AG10803 (cell line): ENCODE measurements at regions not wholly inside any gene's neighbourhood (a gene's known extent, or its start where the extent isn't known, plus 50 kb on each side); places are given as distances from the start of the nearest gene placed in this dataset.

Experiments used
- DNase-seq: peaks from one replicate; pipeline ENCODE4 v3.0.0; 2010; ENCODE audit warnings: low read depth
- H3K4me3 ChIP-seq: 2 replicates; pipeline ENCODE4 v1.5.1; 2011; ENCODE audit warnings: mild to moderate bottlenecking, low read length, control low read depth
- CTCF ChIP-seq: conservative IDR thresholded peaks from 2 replicates; pipeline ENCODE4 v1.5.1; 2011; ENCODE audit warnings: mild to moderate bottlenecking, low read length, control low read depth, inconsistent platforms

DNA sequence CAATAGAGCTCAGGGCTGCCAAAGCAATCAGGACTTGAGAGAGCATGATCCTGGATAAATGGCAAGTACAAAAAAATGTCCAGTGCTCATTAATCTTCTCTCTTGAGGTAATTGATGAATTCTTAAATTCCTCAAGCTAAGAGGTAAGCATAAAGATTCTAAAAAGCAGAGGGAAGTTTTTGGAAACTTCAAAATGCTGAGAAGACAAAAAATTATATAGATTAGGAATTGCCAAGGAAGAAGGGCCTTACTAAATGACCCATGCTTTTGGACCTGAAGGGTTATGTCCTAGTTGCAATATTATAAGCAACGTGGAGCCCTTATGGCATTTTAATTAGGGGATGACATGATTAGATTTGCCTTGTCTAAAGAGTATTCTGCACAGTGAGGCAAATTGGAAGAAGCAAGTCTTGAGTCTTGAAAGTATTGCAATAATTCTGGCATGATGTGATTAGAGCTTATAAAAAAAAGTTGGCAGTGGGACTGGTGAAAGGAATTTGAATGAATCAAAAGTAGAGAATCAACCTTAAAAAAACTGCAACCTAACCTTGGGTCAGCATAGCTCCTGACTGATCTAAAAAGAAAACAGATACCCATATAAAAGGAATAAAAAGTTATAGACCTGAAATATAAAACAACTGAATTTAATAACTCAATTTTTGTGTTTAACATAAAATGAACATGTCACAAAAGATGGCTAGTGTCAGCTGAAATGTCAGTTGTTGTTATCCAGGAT, 323.8 kb upstream of the ARRDC3 start:
- no peak for TF ChIP-seq CTCF
- no peak for DNase-seq
- no peak overlapping the region for H3K4me3 ChIP-seq

DNA sequence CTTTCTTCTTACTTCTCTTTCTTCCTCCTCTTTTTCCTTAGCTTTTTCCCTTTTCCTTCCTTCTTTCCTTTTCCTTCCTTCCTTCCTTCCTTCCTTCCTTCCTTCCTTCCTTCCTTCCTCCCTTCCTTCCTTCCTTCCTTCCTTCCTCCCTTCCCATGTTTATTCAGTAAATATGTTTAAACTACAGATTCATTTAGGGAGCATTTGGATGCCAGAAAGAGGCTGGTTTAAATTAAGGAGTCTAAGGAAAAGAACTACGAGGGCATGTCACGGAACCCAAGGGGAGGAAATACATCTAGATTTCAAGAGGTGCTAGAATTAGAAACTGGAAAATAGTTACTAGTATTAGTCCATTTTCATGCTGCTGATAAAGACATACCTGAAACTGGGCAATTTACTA, 320.0 kb upstream of the ARRDC3 start:
- no peak overlapping the region for H3K4me3 ChIP-seq
- no peak for TF ChIP-seq CTCF
- DNase-seq: no peak

- H3K4me3 ChIP-seq: no peak overlapping the region
- no peak for DNase-seq
- TF ChIP-seq CTCF: no peak
These were observed 316.3 kb upstream of the ARRDC3 start for GRCh38 chr5:91699429-91699828.

- DNase-seq: no peak
- no peak for TF ChIP-seq CTCF
- no peak overlapping the region for H3K4me3 ChIP-seq
These were observed 308.5 kb upstream of the ARRDC3 start for GRCh38 chr5:91691592-91691991.

GRCh38 chr5:91690921-91691320, 307.8 kb upstream of the ARRDC3 start:
- H3K4me3 ChIP-seq: no peak overlapping the region
- TF ChIP-seq CTCF: no peak
- no peak for DNase-seq

- no peak for DNase-seq
- H3K4me3 ChIP-seq: no peak overlapping the region
- no peak for TF ChIP-seq CTCF
These were observed 304.3 kb upstream of the ARRDC3 start for GRCh38 chr5:91687430-91687829.

DNA sequence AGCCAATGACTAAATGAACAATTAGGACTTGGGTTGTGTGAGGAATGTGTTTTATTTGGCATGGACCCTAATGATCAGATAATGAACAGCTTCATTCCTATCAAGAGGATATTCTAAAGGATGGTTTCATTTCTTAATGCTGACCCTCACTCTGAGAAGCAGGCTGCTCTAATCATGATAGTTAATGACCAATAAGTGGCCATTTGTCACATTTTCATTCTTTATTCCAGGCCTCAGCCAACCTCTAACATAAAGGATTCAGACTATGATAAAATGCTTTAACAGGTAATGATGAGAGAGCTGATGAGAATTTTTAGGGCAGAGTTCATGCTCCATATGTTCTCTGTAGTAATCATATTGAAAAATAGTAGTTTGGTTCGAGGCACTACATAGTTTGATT, 301.5 kb upstream of the ARRDC3 start:
- no peak for TF ChIP-seq CTCF

More for the DNA sequence above, 301.5 kb upstream of the ARRDC3 start:
- no peak for DNase-seq
- no peak overlapping the region for H3K4me3 ChIP-seq
